NOMO-1 treated with dmso at 0.1 percent for 144 hours (cell line): ENCODE measurements at regions not wholly inside any gene's neighbourhood (a gene's known extent, or its start where the extent isn't known, plus 50 kb on each side); places are given as distances from the start of the nearest gene placed in this dataset.
"Not testable (repeated sequence)": the region's sequence is repeated elsewhere in the genome, so short reads cannot be mapped to it uniquely, and the experiment has no call there.

Source experiments
- DNase-seq: peaks from one replicate; lab custom pipeline; 2025; ENCODE audit not compliant: unreplicated experiment; lab: John Stamatoyannopoulos, UW

DNA sequence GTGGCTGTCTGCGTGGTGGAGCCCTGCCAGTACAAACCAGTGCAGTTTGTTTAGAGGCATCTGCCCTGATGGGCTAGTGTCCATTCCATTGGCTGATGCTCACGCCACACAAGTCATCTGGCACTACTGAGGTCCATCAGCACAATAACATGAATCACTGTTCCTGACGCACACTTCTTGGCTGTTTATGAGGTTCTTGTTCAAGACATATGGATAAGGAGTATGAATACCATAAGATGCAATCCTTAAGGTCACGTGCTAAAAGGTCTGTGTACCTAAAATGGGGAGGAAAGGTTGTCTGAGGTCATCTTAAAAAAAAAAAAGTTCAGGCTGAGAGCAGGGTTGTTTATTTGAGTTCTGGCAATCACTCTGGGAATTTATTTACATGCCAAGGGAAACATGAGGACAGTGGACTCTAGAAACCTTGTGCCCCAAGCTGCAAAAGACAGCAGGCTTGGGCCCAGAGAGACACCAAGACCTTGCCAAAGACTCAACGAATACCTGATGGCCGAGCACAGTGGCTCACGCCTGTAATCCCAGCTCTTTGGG, 54.1 kb upstream of the SHLD1 start:
- DNase-seq: no peak

DNA sequence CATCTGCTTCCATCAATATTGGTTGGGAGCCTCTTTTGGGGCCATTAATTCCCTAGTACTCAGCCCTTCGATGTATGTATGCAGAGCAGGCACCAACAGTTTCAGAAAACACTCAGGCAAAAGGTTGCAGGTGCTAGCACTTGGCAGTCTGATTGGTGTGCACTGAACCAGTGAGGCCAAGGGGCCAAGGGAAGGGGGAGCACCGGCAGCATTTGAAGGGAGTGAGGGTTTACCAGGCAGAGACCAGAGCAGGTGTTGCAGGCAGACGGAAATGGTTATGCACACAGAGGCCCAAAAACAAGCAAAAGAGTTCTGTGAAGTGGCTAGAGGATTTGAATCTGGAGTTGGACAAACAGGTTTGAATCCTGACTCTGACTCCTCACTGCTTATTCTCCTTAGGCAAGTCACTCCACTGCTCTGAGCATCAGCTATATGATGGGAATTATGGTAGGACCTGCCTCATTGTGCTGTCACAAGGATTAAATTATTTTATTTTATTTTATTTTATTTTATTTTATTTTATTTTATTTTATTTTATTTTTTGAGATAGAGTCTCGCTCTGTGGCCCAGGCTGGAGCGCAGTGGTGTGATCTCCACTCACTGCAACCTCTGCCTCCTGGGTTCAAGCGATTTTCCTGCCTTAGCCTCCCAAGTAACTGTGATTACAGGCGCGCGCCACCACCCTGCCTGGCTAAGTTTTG, 58.1 kb upstream of the SHLD1 start:
- DNase-seq: no peak

DNA sequence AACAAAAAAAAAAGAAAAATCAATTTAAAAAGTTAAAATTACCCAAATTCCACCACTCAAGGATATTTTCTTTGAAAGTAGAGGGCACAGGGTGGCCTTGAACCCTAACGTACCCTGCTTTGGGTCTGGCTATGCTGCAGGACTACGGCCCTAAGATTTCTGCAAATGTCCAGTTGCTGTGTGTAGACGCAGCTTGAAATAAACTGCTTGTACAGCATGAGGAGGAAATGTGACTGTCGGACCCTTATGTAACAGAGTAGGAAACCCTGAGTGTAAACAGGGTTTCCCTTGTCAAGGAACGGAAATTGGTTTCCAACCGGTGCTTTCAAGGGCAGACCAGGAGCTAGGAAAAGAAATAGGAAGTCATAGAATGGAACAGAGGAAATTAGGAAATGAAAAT, 60.7 kb upstream of the SHLD1 start:
- DNase-seq: no peak

DNA sequence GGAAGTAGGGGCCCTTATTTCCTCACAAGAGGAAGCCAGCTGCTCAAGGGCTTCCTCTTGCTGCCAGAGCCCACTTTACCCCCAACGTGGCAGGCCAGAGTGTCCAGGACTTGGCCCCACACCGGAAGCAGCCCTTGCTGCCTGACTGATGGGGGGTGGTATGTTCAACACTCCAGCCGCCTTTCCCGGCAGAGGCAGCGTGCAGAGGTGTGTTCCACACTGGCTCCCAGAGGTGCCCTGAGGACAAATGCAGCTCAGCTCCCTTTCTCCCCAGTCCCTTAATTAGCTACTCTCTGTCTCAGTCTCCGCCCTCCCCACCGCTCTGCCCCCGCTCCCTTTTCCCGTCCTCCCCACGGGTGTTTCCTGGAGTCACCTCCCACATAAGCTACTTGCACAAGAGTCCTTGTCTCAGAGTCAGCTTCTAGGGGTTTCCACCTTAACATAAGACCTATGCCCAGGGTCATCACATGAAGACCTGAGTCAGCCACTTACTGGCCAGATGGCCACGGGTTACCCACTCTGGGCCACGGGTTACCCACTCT, 61.7 kb upstream of the SHLD1 start:
- no peak for DNase-seq

DNA sequence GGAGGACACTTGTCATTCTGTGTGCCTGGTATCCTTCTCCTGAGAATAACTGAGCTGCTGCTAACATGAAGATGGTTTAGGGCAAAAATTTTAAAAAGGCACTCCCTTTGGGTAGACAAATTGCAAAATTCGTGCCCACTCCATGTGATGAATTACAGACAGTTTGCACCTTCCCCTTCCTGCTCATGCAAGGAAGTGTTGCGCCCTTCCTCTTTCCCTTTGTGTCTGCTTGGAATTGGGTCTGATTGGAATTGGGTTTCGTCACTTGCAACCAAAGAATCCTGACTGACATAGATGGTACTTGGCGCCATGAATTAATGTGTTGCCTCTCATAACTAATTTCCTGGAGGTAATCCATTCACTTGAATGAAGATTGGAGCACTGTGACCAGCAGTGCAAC, 62.3 kb upstream of the SHLD1 start:
- peak; percentile 24 for DNase-seq

DNA sequence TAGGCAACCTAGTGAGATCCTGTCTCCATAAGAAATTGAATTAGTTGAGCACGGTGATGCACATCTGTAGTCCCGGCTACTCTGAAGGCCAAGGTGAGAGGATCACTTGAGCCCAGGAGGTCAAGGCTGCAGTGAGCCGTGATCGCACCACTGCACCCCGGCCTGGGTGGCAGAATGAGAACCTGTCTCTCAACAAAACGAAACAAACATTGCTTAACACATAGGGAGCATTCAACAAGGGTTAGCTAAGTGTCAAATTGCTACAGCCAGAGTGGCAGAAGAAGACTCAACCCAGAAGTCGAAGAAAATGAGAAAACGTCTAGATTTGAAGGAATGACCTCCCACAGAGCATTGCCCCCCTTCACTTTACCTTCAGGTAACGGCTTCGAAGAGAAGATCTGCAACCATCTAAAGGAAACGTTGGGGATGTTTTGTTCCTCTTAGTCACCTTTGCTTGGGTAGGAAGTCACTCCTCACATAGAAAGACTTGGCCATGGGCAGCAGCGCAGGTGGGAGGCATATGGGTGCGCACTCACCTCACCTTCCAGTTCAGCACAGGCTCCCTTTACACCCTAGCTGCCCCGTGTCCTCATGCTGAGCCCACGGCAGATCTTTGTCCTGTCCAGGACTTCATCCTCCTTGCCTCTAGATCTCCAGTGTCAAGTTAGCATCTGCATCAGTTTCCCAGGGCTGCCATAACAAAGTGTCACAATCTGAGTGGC, 63.7 kb upstream of the SHLD1 start:
- no peak for DNase-seq

DNA sequence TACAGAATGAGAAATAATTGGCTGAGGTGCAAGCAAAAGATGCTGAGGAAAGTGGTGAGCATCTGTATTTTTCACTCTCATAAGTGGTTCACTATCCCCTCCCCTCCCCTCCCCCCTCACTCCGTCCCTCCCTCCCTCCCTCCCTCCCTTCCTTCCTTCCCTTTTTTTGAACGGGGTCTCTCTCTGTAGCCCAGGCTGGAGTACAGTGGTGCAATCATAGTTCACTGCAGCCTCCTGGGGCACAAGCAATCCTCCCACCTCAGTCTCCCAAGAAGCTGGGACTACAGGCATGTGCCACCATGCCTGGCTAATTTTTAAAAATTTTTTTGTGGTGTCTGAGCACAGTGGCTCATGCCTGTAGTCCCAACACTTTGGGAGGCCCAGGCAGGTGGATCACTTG, 67.6 kb upstream of the SHLD1 start:
- DNase-seq: not testable (repeated sequence)

DNA sequence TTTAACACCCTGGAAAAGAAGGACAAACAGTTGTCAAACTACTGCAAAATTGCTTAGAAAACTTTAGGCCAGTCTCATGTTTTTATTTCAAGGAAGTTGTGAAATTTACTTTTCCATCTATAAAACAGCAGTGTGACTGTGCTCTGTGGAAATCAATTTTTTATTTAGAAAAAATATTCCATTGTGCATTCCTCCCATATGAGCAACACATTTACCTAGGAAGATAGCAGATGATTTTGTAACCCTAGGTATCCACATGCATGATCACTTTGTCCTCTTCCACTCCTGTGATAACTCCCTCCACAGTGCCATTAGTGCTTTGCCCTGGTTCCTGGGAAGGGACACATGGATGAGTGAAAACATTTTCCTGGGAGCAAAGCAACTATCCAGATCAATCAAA, 69.4 kb upstream of the GPCPD1 start:
- DNase-seq: no peak

DNA sequence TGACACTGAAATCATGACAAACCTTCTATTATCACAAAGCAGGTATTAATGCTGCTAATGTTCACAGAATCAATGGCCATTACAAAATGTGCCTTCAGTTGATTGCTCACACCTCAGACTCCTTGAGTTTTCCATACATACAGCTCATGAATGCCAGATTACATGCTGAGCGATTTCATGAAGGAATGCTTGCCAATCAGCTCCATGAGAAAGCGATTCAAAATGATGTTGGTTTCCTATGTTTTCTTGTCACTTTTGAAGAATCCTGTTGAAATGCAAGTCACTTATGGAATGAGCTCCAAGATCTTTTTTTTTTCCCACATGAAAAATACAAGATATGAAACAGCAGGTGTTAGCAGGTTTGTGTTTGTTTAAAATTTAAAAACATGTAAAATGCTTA, 68.0 kb upstream of the GPCPD1 start:
- no peak for DNase-seq

DNA sequence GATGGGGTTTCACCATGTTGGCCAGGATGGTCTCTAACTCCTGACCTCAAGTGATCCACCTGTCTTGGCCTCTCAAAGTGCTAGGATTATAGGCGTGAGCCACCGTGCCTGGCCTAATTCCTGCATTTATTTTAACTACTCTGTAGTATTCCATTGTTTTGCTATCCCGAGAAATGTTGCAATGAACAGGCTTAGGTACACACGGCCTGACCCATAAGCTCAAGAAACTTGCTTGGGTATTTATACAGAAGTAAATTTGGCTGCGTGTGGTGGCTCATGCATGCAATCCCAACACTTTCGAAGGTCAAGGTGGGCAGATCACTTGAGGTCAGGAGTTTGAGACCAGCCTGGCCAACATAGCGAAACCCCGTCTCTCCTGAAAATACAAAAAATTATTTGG, 67.1 kb upstream of the GPCPD1 start:
- DNase-seq: not testable (repeated sequence)

DNA sequence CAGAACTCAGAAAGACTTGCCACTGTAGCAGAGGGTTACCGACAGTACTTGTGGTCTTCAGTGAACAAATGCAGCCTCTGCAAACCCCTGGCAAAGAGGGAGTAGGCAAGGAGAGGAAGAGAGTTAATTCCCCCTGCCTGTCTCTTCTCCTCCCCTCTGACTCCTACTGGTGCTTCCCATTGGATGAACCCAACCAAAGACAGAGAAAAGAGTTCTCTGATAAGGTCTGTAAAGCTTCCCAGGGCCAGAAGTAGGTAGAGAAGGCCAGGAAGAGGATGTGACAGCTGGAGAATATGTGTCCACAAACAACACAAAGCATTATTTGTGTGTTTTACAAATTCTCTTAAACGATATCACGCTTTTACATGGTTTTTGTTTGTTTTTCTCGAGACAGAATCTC, 66.6 kb upstream of the GPCPD1 start:
- no peak for DNase-seq

DNA sequence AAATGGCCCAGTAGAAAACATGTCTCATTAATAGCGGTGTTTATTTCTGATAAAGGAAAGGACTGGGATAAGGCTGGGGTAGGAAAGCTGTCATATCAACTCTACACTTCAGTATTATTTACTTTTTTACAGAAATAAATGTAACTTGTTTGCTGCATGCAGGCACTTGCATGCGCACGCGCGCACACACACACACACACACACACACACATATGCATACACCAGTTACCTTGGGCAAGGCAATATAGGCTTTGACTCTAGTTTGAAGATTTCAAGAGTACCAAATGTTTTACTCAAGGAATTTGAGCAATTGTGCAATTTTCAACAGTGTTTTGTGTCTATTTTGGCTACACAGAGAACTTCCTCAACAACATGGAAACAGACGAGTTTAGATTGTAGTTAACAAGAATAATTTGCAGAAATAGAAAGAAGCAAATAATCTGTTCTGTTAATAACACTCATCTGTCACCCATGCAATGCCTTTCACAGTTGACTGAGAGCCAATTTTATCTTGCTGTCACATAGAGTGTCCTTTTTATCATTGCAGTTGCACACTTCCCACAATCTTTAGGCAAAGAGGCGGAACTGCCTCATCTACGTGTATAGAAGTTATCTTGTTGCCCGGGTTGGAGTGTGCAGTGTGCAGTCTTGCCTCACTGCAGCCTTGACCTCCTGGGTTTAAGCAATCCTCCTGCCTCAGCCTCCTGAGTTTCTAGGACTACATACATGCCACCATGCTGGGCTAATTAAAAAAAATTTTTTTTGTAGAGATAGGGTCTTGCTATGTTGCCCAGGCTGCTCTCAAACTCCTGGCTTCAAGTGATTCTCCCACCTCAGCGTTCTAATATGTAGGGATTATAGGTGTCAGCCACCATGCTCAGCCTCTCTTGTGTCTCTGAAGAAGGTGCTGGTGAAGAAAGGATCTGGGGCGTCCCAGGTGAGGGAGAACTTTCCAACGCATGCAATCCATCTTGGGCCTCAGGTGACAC, 64.6 kb upstream of the GPCPD1 start:
- peak; percentile 49 for DNase-seq

DNA sequence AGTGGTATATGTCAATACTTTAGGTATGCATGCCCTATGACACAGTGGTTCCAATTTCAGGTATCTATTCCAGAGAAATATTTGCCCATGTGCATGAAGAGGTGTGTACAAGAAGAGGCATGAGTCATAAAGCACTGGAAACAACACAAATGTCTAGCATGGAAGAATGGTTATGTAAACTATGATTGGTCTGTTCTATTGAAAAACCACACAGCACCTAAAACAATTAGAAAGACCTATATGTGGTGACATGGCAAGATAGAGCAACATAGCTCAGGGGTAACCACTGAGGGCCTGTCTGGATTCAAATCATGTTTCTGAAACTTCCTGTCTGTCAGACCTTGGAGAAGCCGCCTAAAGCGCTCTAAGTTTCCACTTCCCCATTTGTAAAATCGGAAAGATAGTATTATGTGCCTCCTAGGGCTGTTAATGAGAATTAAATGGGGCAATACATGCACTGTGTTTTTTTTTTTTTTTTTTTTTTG, 63.4 kb upstream of the GPCPD1 start:
- DNase-seq: peak; percentile 96

DNA sequence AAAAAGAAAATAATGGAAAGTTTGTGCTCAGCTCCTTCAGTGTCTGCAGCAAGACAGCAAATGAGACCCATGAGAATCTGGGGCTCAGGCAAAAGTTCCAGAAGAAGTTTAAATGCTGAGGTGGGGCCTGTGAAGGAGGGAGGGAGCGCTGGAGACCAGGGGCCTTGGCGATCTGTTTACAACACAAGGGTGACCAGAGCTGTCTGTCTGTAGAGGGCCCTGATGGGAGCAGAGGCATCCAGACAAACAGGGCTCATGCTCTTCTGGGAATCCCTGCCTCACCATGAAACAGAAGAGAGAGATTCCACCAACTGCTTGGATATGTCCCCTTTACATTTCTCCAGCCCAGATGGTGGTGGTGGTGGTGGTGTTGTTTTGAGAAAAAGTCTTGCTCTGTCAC, 60.1 kb upstream of the GPCPD1 start:
- DNase-seq: no peak

DNA sequence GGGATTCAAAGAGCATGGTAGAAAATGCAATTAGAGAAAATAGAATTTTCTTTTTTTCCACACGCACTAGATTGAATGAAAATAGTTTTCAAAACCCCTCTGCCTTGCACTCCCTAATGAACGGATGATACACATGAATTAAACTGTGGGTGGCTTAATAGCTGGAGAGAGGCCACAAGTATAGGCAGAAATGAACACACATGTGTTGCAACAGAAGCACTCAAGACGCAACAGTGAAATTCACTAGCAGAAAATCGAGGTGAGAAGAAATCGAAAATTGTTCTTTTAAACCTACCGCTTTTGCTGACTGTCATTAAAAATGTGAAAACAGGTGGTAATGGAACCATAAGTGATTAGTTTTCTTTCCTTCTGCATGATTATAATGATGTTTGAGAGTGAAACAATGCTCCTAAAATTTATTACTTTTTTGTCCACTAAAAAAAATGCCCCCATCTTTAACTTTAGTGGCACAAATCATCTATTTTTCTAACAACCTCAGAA, 59.3 kb upstream of the GPCPD1 start:
- DNase-seq: no peak

DNA sequence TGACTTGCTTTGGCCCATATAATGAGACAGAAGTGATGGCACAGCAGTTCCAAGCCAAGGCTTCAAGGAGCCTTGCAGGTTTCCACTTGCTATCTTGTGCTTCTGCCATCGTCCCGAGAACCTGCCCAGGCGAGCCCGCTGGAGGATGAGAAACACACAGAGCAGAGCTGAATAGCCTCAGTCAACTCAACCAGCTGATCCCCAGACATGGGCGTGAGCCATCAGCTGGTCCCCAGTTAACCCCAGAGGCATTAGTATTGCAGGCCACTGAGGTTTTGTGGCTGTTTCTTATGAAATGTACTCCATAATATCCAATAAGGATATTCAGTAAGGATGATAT, 57.7 kb upstream of the GPCPD1 start:
- no peak for DNase-seq

DNA sequence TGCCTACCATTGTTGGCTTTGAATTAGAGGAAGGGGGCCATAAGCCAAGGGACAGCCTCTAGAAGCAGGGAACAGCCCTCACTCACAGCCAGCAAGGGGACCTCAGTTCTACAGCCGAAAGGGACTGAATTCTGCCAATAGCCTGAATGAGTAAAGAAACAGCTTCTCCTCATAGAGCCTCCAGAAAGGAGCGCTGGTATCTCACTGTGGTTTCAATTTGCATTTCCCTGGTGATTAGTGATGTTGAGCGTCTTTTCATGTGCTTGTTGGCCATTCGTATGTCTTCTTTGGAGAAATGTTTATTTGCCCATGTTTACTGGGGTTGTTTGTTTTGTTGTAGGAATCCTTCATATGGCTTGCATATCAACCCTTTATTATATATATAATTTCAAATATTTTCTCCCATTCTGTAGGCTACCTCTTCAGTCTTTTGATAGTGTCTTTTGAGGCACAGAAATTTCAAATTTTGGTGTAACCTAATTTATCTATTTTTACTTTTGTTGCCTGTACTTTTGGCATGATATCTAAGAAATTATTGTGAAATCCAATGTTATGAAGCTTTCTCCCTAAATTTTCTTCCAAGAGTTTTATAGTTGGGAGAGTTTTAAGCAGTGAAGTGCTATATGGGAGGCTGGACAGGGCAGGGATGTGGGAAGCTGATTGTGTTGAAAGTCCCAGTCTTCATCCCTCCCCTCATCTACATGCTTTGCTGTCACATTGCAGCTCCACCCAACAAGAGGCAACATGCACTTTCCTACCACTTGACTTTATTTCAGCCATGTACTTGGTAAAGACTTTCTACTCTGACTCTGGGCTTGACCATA, 57.1 kb upstream of the GPCPD1 start:
- no peak for DNase-seq

DNA sequence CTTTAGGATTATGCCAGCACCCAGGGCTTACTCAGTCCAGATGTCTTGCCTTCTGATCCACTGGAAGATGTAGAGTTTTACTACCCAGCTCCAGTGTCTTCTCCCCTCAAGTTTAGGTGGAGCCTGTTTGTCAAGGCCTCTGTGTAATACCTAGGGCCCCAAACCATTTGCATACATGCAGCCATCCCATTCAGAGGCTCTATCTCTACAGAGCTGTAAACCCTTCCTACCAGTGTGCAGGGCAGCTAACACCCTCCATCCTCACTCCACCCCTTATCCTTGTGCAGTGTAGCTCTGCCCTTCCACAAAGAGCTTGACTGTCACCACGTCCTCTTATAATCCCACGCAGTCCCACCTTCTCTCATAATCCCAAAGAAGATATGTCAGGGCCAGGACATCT, 54.6 kb upstream of the GPCPD1 start:
- DNase-seq: no peak

DNA sequence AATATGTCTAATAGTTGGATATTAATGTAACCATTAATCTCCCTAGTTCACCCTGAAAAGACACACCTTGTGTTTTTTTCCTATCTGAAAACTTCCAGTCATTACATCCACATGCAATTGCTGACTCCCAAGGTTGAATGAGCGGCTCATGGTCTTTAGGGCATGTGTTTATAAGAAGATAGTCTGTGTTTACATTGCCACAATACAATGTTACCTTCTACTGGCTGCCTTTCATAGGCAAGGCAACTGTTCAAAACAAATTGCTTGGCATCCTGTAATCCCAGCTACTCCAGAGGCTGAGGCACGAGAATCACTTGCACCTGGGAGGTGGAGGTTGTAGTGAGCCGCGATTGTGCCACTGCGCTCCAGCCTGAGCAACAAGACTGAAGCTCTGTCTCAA, 52.6 kb upstream of the GPCPD1 start:
- DNase-seq: no peak

DNA sequence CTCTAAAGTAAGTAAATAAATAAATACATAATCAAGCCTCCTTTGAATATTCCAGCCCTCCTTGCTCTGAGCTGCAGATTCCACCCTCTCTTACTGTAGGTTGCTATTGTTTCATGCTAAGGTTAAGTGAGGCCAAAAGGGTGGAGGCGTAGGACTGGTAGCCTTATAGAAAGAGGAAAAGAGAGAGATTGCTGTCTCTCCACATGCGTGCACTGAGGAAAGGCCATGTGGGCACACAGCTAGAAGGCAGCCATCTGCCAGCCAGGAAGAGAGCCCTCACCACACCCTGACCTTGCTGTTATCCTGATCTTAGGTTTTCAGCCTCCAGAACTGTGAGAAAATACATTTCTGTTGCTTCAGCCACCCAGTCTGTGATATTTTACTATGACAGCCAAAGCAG, 52.0 kb upstream of the GPCPD1 start:
- DNase-seq: no peak
